Peyer's patch (tissue), 4 donors: ENCODE measurements at regions not wholly inside any gene's neighbourhood (a gene's known extent, or its start where the extent isn't known, plus 50 kb on each side); places are given as distances from the start of the nearest gene placed in this dataset.
"Not testable (repeated sequence)": the region's sequence is repeated elsewhere in the genome, so short reads cannot be mapped to it uniquely, and the experiment has no call there.

Experiments used
- DNase-seq, 3 donors: peaks; one replicate each; pipeline ENCODE4 v3.0.0-alpha.2; 2017 to 2019
- H3K27ac ChIP-seq, 4 donors: fragments of 200-600 bp; sonication (generic); one replicate each; pipeline ENCODE4 v1.5.1; 2016 to 2019
- H3K27me3 ChIP-seq, 2 donors: fragments of 200-600 bp; sonication (generic); one replicate each; pipeline ENCODE4 v1.5.1; 2019
- H3K36me3 ChIP-seq, 3 donors: fragments of 200-600 bp; sonication (generic); one replicate each; pipeline ENCODE4 v1.5.1; 2016 to 2019
- H3K4me1 ChIP-seq, 4 donors: fragments of 200-600 bp; sonication (generic); one replicate each; pipeline ENCODE4 v1.5.1; 2016 to 2019
- H3K4me3 ChIP-seq, 4 donors: fragments of 200-600 bp; sonication (generic); 1 replicate in 3 of 4; 2 replicates in 1 of 4; pipeline ENCODE4 v1.5.1; 2016 to 2019; ENCODE audit warnings: mild to moderate bottlenecking in 1 of 4
- H3K9me3 ChIP-seq, 4 donors: fragments of 200-600 bp; sonication (generic); one replicate each; pipeline ENCODE4 v1.5.1; 2016 to 2019; ENCODE audit warnings: mild to moderate bottlenecking in 1 of 4
- POLR2A ChIP-seq, 2 donors: fragments of 450-650 bp; IDR thresholded peaks; one replicate each; pipeline ENCODE4 v1.5.1; 2017; ENCODE audit warnings: antibody characterized with exemption in 2 of 2, mild to moderate bottlenecking in 2 of 2, moderate library complexity in 2 of 2
- TF ChIP-seq, protein P1 (sequence below), 6 experiments: fragments of 450-650 bp in 4 of 6; fragments of 200-600 bp in 2 of 6; sonication (generic) in 1 of 6; IDR thresholded peaks; one replicate each; pipeline ENCODE4 v1.5.1; 2017 to 2019; ENCODE audit warnings: antibody characterized with exemption in 6 of 6, mild to moderate bottlenecking in 3 of 6, moderate library complexity in 1 of 6

DNA sequence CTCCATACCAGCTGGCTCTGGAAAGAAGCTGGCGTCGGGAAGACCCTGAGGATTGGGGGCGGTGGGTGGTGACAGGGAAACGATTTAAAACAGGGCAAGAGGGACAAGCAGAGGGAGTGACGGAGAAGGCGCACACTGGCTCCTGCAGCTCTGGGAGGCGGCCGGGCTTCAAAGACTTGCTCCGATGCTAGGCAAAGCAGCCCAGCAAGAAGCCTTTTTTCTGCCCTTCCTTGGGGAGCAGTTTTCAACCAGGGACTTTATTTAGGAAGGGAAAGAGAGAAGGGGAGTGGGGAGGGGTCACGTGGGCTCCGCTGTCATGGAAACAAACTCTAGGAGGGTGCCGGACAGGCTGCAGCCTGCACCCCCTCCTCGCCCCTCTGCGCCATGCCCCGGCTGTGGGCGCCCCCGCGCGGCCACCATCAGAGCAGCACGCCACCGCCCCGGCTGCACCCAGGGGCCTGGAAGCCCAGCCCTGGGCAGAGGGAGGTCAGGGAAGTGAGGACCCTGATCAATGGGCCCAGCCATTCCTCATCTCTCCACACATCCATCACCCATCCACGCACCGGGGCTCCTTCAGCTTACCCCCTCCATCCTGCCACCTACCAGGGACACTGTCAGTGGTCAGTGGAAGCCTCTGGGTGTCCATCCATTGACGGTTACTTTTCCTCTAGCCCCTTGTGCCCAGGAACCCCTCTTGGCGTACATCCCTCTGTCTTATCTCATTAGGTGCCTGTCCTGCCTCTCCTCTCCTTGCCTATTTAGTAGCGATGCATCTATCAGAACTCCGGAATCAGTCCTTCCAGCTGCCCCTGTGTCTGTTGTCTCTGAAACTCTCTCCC, 66.6 kb upstream of the CCDC167 start:
- TF ChIP-seq POLR2A (IDR thresholded peaks at IDR 0.05): no peak
- TF ChIP-seq, protein P1, sequence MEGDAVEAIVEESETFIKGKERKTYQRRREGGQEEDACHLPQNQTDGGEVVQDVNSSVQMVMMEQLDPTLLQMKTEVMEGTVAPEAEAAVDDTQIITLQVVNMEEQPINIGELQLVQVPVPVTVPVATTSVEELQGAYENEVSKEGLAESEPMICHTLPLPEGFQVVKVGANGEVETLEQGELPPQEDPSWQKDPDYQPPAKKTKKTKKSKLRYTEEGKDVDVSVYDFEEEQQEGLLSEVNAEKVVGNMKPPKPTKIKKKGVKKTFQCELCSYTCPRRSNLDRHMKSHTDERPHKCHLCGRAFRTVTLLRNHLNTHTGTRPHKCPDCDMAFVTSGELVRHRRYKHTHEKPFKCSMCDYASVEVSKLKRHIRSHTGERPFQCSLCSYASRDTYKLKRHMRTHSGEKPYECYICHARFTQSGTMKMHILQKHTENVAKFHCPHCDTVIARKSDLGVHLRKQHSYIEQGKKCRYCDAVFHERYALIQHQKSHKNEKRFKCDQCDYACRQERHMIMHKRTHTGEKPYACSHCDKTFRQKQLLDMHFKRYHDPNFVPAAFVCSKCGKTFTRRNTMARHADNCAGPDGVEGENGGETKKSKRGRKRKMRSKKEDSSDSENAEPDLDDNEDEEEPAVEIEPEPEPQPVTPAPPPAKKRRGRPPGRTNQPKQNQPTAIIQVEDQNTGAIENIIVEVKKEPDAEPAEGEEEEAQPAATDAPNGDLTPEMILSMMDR (IDR thresholded peaks at IDR 0.05): peak; percentile 75 to 89 (median 80)
- peak; percentile 58 to 79 (median 69) for DNase-seq
- Histone ChIP-seq H3K4me1 (peaks cover 0 to 9% (median 4%) of the 10 kb centered on the region in 4 donors), H3K4me3 (peak overlapping the region; percentile 5 to 45 (median 32)), H3K27ac (no peak overlapping the region), H3K36me3 (no peaks in the 10 kb centered on the region), H3K27me3 (peaks cover 0 to 3% of the 10 kb centered on the region in 2 donors), H3K9me3 (no peaks in the 10 kb centered on the region)

DNA sequence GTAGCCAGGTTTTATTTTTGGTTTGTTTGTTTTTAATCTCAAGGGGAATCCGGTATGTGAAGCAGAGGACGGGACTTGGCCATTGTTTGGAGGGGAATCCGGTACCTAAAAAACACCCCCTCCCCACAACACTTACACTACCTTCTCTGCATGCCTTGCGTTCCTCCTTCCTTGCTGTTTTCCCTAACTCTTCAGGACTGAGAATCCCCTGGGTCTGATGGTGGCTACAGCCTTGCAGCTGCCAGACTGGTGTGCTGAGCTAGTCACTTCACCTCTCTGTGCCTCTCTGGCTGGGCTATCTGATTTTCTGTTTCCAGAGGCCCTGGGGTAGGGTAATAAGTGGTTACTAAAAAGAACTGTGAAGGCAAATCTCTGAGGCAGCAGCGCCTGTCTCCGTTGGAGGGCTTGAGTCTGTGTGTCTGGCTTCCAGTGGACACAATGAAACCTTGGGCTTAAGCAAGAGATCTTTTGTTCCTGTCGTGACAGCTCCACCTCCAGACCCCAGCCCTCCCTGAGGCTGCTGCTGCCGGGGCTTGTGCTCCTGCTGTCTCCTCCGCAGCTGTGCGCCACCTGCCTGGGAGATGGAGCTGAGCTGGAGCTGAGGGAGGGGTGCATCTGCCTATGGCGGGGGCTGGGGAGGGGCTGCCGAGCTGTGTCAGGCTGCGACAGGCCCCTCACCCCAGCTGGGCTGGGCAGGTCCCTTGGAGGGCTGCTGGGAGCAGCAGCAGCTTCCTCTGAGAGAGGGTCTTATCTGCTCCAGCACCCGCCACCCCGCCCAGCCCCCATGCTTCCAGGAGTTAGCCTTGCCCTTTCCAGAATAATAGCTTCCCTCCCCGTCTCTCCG, 65.8 kb upstream of the CCDC167 start:
- Histone ChIP-seq H3K27me3 (no peaks in the 10 kb centered on the region), H3K4me3 (peak overlapping the region in 3 of 4 donors; percentile 31 to 45 (median 33)), H3K9me3 (no peaks in the 10 kb centered on the region), H3K4me1 (peaks cover 0 to 9% (median 4%) of the 10 kb centered on the region in 4 donors), H3K27ac (no peak overlapping the region), H3K36me3 (no peaks in the 10 kb centered on the region)
- TF ChIP-seq, protein P1 (IDR thresholded peaks at IDR 0.05): no peak
- no peak for TF ChIP-seq POLR2A (IDR thresholded peaks at IDR 0.05)
- DNase-seq: no peak

DNA sequence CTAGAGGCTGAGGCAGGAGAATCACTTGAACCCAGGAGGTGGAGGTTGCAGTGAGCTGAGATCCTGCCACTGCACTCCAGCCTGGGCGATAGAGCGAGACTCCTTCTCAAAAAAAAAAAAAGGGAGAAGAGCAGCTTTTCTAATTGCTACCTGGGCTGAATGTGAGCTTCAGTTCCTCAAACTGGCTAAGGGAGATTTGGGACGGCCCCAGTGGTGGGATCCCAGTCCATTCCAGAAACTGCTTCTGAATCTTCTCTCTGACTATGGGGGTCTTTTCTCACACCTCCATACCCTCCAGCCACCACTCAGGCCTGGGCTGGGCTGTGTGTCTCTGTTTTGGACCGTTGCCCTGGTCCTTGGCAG, 63.2 kb upstream of the CCDC167 start:
- peak overlapping the region in 1 of 4 donors; percentile 51 for H3K27ac ChIP-seq
- H3K4me3 ChIP-seq, H3K36me3 ChIP-seq, DNase-seq, H3K4me1 ChIP-seq, H3K27me3 ChIP-seq, H3K9me3 ChIP-seq: not testable (repeated sequence)

DNA sequence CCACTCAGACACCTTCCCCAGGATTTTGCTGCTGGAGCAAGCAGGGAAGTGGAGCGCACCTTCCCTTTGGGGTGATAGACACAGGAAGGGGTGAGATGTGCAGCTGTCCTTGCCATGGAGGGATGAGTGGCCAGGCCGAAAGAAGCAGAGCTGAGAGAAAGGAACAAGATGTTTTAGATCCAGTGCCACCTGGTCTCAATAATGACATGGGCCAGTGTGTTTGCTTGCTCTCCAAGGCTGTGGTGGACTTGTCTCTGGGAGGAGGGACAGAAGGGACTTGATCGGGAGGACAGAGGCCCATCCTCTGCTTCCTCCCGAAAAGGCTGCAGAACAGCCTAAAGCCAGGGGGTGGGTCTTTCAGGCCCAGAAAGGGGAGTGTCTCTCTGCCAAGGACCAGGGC, 61.7 kb upstream of the CCDC167 start:
- no peak for DNase-seq
- Histone ChIP-seq H3K4me3 (no peak overlapping the region), H3K9me3 (no peaks in the 10 kb centered on the region), H3K4me1 (peaks cover 3 to 9% (median 5%) of the 10 kb centered on the region in 4 donors), H3K27ac (no peak overlapping the region), H3K36me3 (no peaks in the 10 kb centered on the region), H3K27me3 (no peaks in the 10 kb centered on the region)
- no peak for TF ChIP-seq POLR2A (IDR thresholded peaks at IDR 0.05)
- TF ChIP-seq, protein P1 (IDR thresholded peaks at IDR 0.05): no peak

DNA sequence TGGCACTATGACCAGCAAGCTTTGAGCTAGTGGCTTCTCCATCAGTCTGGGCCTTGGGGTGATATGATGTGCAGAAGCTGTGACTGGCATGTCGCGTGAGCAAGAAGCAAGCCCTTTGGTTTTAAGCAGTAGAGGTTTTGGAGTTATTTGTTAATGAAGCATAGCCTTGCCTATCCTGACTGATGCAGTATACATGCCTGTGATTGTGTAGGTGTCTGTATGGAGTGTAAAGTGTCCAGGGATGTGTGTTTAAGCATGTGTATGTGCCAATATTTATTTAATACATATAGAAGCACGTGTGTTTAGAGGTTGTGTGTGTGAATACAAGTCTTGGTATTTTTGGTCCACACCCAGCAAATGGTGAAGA, 61.0 kb upstream of the CCDC167 start:
- no peaks in the 10 kb centered on the region for H3K36me3 ChIP-seq
- H3K9me3 ChIP-seq: no peaks in the 10 kb centered on the region
- no peak overlapping the region for H3K4me3 ChIP-seq
- no peaks in the 10 kb centered on the region for H3K27me3 ChIP-seq
- no peak overlapping the region for H3K27ac ChIP-seq
- peaks cover 0 to 6% (median 4%) of the 10 kb centered on the region in 4 donors for H3K4me1 ChIP-seq
- TF ChIP-seq POLR2A (IDR thresholded peaks at IDR 0.05): no peak
- TF ChIP-seq, protein P1 (IDR thresholded peaks at IDR 0.05): no peak
- no peak for DNase-seq

DNA sequence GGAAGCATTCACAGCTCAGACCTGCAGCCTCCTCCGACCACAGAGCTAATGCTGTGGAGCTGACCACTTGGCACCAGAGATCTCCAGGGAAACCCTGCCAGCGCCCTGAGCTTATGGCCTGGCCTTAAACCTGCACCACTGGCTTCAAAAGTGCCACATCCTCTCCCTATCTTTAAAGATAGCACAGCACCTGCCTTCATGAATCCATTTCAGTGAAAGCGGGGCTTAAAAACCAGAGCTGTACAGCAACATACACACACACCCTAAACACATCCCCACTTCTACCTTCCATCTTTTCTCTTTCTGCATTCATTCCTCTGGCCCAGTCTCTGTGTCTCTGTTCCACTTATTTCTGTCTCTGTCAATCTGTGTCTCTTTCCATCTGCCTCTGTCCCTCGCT, 59.8 kb upstream of the CCDC167 start:
- Histone ChIP-seq H3K36me3 (no peaks in the 10 kb centered on the region), H3K4me1 (peaks cover 0 to 6% (median 3%) of the 10 kb centered on the region in 4 donors), H3K27me3 (no peaks in the 10 kb centered on the region), H3K27ac (no peak overlapping the region), H3K9me3 (no peaks in the 10 kb centered on the region), H3K4me3 (no peak overlapping the region)
- DNase-seq: no peak
- TF ChIP-seq POLR2A (IDR thresholded peaks at IDR 0.05): no peak
- TF ChIP-seq, protein P1 (IDR thresholded peaks at IDR 0.05): no peak
